Midbrain (tissue), 1 donor: ENCODE measurements at regions not wholly inside any gene's neighbourhood (a gene's known extent, or its start where the extent isn't known, plus 50 kb on each side); places are given as distances from the start of the nearest gene placed in this dataset.

Experiments
- DNase-seq: peaks from one replicate; lab custom pipeline; 2025; lab: John Stamatoyannopoulos, UW

DNA sequence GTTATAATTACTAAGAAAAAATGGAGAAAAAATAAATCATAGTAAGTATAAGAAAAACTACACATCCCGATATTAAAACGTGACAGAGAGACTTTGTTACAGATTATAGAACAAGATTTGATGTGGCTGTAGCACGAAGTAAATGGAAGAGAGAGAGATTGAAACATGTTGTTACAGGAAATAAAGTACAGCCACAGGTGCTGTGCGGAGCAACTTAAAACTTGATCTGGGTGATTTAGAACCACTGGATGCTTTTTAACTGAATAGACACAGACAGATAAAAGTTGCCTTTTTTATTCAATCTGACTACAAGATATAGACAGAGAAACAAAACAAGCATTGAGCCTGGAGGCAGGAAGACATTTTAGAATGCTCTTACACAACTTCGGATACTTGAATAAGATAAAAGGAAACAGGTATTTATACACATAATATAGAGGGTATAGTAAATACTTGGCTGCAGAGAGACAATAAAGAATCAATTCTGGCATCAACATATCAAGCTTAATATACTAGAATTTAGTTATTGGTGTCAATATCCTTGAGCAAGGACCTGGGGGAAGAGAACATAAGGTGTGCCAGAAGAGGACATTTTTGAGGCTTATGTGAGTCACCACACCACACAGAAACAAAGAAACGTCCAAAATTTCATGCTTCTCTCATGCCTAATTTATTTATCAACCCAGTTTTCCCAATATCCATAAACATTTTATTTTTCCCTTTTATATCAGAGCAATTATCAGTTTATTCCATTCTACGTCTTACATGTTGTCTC is 548.5 kb downstream of the SLITRK1 start:
- no peak for DNase-seq

DNA sequence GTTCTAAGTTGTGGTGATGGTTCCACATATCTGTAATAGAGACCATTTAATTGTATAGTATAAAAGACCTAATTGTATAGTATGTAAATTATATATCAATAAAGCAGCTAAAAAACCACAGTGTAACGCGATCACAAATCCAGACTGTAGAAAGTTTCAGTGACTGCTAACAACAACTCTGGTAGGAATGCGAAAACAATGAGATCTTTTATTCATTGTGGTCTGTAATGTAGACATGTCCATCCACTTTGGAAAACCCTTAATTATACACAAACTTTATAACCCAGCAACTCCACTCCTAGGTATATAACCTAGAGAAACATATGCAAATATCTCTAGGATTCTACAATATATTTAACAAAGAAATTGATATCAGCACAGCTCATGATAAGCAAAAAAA is 549.5 kb downstream of the SLITRK1 start:
- no peak for DNase-seq

DNA sequence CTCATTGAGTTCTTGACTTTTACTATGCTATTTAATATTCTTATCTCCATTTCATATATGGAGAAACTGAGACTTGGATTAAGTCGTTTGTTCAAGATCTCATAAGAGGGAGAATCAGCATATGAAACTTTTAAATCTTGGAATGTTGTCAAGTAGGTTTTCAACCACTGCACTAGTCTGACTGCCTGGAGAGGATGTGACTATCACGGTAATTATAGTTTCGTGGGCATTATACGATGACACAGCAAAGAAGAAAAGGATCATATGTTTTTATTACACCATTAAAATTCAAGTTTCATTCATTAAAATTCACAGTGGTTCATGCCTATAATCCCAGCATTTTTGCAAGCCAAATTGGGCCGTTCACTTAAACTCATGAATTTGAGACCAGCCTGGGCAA is 555.2 kb downstream of the SLITRK1 start:
- no peak for DNase-seq

DNA sequence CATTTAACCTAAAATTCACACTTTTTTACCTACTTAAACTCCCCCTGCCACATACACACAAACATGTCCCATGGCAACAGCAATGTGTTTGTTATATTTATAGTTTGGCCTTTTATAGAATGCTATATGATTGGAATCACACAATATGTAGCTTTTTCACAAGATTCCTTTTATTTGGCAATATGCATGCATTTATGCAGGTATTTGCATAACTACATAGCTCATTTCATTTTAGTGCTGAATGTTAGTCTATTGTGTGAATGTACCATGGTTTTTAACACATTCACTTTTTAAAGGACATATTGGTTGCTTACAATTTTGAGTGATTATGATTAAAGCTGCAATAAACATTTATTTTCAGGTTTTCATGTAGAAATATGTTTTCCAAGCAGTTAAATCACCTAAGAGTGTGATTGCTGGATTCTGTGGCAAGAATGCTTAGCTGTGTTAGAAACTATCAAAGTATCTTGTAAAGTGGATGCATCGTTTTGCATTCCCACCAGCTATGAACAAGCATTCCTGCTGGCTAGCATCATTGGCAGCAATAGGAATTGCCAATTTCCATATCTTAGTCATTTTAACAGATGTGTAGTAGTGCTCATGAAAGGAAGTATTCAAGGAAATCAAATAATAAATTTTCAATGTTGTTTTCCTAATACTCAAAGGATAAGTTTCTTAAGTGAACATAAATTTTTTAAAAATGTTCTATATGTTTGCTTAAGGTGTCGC is 557.0 kb downstream of the SLITRK1 start:
- DNase-seq = no peak

DNA sequence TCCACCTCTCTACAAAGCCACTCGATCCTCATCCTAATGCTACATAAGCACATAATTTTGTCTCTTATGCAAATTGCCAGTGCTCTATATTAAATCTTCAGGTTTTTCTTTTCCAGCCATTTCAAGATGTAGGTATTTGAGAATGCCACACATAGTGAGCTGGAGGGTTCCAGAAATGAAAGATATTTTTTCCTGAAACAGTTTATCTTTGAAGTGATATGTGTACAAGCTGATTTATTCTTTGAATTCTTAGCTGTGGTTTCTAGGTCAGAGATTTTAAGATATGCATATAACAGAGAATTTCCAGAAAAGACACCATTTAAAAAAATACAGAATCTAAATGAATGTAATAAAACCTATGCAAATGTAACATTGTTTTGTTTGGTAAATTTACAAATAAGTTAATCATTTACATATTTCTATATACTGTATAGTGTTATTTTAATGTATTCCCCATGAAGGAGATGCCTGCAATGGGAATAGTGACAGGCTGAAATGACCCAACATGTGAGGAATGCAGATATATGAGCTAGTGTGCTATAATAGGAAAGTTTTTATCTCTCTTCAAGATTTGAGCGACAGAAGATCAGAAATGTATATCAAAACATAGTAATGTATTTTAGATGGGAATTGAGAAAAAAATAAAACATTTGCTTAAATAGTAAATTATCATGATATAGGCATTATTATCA is 570.2 kb downstream of the SLITRK1 start:
- no peak for DNase-seq

DNA sequence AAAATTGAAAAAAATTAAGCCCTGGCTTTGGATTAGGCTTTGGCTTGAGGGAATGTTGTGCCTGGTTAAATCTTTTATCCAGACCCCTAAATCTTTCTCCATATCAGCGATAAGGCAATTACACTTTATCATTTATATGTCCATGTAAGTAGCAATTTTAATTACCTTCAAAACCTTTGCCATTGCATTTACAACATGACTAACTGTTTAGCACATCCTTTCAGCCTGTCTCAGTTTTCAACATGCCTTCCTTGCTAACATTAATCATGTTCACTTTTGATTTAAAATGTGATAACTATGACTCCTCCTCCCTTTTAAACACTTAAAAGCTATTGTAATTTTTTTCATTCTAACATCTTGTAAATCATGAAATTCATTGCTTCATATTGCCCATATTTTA is 583.7 kb downstream of the SLITRK1 start:
- no peak for DNase-seq

DNA sequence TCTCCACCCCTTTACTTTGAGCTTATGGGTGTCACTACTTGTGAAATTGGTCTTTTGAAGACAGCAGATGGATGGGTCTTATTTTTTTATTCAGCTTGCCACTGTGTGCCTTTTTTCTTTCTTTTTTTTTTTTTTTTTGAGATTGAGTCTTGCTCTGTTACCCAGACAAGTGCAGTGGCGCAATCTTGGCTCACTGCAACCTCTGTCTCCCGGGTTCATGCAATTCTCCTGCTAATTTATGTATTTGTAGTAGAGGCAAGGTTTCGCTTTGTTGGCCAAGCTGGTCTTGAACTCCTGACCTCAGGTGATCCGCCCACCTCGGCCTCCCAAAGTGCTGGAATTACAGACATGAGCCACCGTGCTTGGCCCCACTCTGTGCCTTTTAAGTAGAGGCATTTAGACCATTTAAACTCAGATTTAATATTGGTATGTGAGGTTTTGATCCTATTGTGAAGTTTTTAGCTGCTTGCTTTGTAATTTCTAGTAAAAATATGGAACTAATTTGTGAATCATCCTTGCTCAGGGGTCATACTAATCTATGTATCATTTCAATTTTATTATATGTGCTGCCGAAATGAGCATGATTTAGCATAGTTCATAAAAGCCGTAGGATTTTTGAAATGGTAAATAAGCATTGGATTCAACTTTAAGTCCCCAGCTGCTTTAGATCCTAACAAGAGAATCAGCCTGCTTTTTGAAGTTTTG is 584.5 kb downstream of the SLITRK1 start:
- no peak for DNase-seq

DNA sequence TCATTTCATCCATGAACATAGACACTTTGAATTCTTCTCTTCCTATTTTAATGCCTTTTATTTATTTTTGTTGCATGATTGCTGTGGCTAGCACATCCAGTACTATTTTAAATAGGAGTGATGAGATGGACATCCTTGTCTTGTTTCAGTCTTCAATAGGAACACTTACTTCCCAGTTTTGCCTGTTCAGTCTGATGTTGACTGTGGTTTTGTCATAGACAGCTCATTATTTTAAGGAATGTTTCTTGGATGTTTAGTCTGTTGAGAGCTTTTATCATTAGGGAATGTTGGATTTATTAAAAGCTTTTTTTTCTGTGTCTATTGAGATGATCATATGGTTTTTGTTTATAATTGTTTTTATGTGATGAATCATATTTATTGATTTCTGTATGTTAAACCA is 586.6 kb downstream of the SLITRK1 start:
- no peak for DNase-seq

DNA sequence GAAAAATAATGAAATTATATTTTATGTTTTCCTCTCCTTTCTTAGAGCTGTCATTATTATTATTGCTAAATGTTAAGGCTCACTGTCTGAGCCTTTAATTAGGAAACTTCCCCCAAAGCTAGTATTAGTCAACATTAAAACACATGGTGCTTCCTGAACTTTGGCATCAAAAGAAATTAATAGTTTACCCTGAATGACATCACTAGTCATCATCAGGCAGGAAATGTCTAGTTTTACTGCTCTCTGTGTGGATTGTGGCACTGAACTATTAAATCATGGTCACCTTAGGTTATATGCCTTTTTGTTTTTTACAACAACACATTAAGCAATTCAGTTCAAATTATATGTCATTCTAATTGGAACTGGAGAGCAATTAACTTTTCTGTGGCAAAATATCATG is 595.5 kb downstream of the SLITRK1 start:
- DNase-seq = no peak

DNA sequence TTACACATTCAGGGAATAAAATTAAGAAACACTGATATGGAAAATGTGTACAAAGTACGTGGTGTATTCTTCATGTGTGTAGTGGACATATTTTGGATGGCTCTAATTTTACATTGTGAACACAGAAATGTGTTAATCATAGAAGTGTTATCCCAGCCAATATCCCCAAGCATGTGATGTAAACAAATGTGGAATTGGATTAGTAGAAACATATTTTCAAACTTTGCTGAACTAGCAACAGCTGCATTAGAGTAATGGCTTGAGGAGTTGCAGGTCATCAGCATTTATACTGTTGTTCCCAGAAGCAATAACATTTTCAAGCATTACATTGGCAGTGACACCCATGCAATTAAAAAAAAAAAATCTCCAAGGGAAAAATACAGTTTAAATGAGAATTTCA is 600.6 kb downstream of the SLITRK1 start:
- DNase-seq = no peak

DNA sequence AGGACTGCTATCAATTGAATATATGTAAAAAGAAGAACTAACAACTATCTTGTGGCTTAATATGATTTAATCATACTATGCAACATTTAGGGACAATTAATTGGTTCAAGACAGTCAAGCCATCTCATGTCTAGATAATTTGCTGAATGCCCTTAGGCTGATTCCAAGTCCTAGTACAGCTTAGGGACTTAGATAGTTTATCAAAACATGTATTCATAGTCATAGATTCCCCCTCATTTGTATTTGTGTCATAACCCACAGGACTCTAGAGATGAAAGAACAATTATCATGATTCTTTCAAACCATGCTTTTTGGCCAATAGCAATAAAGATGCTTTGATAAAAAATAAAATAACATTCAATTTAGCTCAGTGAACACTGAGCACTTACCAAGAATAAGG is 607.6 kb downstream of the SLITRK1 start:
- DNase-seq = no peak

DNA sequence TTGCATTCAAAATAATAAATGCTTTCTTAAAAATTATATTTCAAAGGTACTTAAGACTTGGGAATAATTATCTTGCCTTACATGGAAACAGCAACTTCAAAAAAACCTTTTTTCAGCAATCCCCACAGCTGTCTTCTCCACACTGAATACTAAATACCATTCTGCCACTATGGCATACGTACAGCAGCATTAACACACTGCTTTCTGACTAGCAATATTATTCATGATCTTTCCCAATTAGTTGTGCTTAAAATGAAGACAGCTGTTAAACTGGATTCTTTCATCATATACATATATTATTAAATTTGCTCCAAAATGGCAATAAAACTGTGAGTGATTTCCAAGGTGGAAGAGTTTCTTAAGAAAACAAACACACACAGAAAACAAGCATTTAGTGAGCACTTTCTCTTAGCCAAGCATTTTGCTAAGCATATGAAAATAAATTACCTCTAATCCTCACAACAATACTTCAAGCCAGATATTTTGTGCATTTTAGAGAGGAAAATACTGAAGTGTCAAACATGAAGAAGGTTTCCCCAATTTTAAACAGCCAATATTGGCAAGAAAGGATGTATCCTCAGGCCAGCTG is 609.5 kb downstream of the SLITRK1 start:
- no peak for DNase-seq

DNA sequence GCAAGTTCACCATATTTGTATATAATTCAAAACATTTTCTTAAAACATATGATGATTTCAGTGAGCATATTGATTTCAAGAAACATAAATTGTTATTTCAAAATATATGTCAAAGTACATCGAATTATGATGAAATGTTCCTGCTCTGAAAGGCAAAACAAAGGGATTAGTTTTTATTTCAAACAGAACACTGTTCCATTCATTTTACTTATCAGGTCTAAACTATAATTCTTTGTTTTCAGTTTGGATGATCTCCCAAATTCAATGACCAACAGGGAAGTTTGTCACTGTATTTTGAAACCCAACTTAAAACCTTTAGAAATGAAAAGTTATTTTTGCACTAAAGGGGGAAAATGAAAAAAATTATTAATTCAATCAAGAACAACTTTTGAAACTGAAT is 610.2 kb downstream of the SLITRK1 start:
- peak; percentile 4 for DNase-seq

DNA sequence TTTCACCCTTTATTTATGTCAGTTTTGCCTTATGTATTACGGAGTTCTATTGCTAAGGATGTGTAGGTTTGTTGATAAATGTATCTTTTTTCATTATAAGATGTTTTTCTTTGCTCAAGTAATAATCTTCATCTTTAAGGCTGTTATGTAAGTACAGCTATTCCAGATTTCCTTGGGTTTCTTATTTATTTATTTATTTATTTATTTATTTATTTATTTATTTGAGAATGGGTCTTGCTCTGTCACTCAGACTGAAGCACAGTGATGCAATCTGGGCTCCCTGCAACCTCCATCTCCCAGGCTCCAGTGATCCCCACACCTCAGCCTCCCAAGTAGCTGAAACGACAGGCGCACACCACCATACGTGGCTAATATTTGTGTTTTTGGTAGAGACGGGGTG is 617.0 kb downstream of the SLITRK1 start:
- DNase-seq = no peak

DNA sequence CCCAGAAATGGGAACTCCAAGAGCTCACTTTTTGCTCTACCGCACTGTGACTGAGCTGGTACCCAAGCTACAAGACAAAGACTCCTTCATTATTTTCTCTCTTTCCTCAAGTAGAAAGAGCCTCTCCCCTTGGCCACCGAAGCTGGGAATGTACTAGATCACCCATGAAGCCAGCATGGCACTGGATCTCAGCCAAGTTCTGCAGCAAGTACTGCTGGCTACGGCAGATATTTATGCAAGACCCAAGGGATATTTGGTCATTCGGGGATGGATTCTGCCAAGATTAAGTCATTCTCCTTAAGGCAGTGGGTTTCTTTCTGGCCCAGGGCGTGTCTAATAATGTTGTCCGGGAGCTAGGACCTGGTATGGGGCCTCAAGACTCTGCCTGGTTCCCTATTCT is 633.5 kb downstream of the SLITRK1 start:
- no peak for DNase-seq

DNA sequence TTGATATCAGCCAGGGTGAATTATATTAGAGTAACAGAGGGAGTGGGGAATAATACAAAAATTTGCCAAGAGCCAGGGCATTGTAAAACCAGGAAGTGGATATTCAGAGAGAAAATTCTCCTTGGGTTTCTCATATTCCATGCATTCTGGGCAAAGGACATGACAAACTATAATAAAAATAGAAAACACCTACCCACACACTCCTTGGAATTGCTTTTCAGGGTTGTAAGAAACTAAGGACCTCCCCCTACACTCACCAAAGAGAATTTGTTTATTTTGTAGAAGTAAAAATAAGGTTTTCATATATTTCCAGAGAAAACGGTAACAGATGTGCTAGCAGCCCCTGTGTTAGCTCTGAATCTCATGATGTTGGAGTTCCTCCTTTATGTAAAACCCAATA is 649.6 kb downstream of the SLITRK1 start:
- no peak for DNase-seq

DNA sequence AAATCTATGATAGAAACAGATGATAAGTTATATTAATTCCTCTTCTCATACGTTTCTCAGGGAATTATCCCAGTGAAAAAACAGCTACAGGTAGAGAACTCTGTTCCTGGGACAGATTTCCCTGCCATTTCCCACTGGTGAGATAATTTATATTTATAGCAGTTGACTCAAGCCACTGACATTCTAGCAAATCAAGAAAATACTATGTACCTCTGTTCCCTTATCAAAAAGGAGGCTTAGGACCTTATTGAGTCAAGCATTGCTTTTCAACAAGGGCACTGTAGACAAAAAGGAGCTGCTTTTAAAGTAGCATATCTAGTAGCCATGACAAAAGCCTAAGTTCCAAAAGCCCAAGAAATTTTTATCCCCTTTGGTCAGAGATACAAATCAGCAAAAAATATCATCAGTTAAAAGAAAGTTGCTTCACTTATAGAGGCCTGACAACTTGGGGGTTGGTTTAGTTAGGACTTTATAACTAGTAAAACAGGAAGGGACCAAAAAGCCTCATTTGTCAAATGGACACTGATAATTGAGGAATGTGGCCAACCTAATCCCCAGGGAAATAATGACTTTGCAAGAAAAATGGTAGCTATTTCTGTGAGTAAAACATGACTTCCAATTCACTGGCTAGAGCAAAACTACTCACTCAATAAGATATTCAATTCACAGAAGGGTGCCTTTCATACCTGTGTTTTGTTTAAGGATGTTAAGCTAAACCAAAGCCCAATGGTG is 652.5 kb downstream of the SLITRK1 start:
- no peak for DNase-seq

DNA sequence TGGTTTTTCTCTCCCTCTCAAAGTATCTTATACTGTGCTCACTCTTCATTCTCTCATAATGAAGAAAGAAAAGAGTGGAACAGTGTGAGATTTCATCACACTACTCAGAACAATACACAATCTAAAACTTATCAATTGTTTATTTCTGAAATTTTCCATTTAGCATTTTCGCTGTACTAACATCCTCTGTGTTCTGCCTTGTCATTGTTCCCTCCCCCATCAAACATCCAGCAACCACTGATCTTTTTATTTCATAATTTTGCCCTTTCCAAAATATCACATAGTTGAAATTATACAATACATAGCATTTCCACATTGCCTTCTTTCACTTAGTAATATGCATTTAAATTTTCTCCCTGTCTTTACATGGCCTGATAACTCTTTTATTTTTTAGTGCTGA is 658.7 kb downstream of the SLITRK1 start:
- no peak for DNase-seq

DNA sequence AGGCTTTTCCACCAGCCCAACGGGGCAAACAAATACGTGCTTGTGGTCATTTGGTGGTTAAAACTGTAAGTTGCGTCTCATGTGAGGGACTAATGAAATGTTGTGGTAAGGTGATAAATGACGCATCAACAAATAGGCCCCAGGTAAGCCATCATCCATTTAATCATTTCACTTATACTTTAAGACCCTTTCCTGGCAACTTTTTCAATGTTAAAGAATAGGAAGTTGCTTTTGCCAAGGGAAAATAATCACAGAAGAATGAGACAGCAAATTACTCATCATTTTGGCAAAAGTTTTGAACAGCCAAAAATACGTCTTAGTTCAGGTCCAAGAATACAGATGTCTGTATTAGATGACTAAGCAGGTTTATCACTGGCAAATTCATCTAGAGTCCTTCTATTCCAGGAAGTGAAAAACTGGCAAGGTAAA is 660.4 kb downstream of the SLITRK1 start:
- DNase-seq = no peak

DNA sequence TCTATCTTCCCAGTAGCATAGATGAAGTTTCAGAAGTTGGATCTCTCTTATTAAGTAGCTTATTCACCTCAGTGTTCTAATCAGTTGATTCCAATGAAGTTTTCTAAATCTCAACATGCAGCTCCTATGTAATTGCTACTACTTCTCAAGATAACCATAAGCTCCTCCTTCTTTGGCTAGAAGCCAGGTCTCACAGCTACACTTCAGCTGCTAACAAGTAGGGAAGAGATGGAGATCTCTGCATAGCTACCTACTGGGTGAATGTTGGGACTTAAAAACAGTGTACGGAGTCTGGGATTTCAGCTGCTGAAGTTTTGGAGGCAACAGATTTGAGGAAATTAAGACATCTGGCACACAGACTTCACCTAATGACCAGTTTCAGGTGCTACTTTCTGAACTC is 661.0 kb downstream of the SLITRK1 start:
- DNase-seq = no peak

DNA sequence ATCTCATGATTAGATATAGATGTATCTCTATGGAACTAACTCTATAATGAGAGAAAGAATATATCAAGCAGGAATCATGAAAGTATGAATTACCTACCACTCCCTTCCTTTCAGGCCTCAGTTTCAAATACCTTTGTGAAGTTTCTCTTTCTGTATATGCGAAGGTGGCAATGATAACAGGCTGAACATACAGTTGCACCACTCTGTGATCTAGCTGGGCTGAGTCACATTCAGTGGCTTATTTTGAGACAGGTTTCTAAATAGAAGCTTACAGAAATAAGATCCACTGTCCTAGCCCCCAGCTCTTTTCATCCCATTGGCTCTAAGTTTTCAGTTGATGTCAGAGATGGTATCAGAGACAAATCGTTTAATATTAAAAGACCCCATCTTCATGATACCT is 662.0 kb downstream of the SLITRK1 start:
- no peak for DNase-seq
